Liver (tissue), 8 donors: ENCODE measurements at regions not wholly inside any gene's neighbourhood (a gene's known extent, or its start where the extent isn't known, plus 50 kb on each side); places are given as distances from the start of the nearest gene placed in this dataset.

Source experiments
- DNase-seq: peaks from one replicate; pipeline ENCODE4 v3.0.0-alpha.2; 2017; ENCODE audit warnings: low spot score
- H3K27ac ChIP-seq, 2 donors: one replicate each; pipeline ENCODE4 v1.7.0; 2013; ENCODE audit warnings: inconsistent platforms in 2 of 2, low read length in 2 of 2, control low read depth in 1 of 2, low read depth in 1 of 2, mild to moderate bottlenecking in 1 of 2
- H3K27me3 ChIP-seq, 4 donors: one replicate each; pipeline versions ENCODE4 v1.6.1 to v1.7.0; 2013; ENCODE audit warnings: low read length in 3 of 4, inconsistent platforms in 1 of 4, mild to moderate bottlenecking in 1 of 4, moderate library complexity in 1 of 4; ENCODE audit not compliant: control insufficient read depth in 4 of 4, insufficient read depth in 4 of 4
- H3K36me3 ChIP-seq, 4 donors: one replicate each; pipeline versions ENCODE4 v1.6.1 to v1.7.0; 2013; ENCODE audit warnings: low read length in 3 of 4, mild to moderate bottlenecking in 3 of 4, low read depth in 1 of 4, moderate library complexity in 1 of 4; ENCODE audit not compliant: control insufficient read depth in 4 of 4, insufficient read depth in 3 of 4
- H3K4me1 ChIP-seq, 4 donors: one replicate each; pipeline versions ENCODE4 v1.6.1 to v1.7.0; 2013; ENCODE audit warnings: low read length in 3 of 4, mild to moderate bottlenecking in 3 of 4, moderate library complexity in 1 of 4; ENCODE audit not compliant: control insufficient read depth in 4 of 4, insufficient read depth in 4 of 4
- H3K4me3 ChIP-seq, 3 donors: one replicate each; pipeline versions ENCODE4 v1.6.1 to v1.7.0; 2013; ENCODE audit warnings: low read length in 3 of 3, control low read depth in 1 of 3, low read depth in 1 of 3, mild to moderate bottlenecking in 1 of 3
- H3K9ac ChIP-seq, 2 donors: one replicate each; pipeline ENCODE4 v1.7.0; 2013; ENCODE audit warnings: low read length in 2 of 2, mild to moderate bottlenecking in 2 of 2, moderate library complexity in 2 of 2, control low read depth in 1 of 2, low read depth in 1 of 2
- H3K9me3 ChIP-seq, 4 donors: one replicate each; pipeline versions ENCODE4 v1.6.1 to v1.7.0; 2013; ENCODE audit warnings: low read length in 3 of 4; ENCODE audit not compliant: control insufficient read depth in 4 of 4
- FOXA2 ChIP-seq: IDR thresholded peaks from 2 replicates; pipeline ENCODE4 v1.6.1; 2016; ENCODE audit warnings: antibody characterized with exemption
- GABPA ChIP-seq, 2 donors: IDR thresholded peaks in 1 of 2; conservative IDR thresholded peaks in 1 of 2; 2 replicates each; pipeline ENCODE4 v1.6.1; 2016; ENCODE audit warnings: antibody characterized with exemption in 2 of 2, mild to moderate bottlenecking in 1 of 2, moderate library complexity in 1 of 2
- HNF4G ChIP-seq: IDR thresholded peaks from 2 replicates; pipeline ENCODE4 v1.6.1; 2016; ENCODE audit warnings: antibody characterized with exemption
- JUND ChIP-seq, 2 donors: IDR thresholded peaks; 2 replicates each; pipeline ENCODE4 v1.6.1; 2016; ENCODE audit warnings: antibody characterized with exemption in 2 of 2
- NR2F2 ChIP-seq: IDR thresholded peaks from 2 replicates; pipeline ENCODE4 v1.6.1; 2016; ENCODE audit warnings: antibody characterized with exemption
- RAD21 ChIP-seq, 2 donors: IDR thresholded peaks; 2 replicates each; pipeline ENCODE4 v1.6.1; 2016; ENCODE audit warnings: antibody characterized with exemption in 2 of 2, mild to moderate bottlenecking in 2 of 2
- RXRA ChIP-seq, 2 donors: IDR thresholded peaks; 2 replicates each; pipeline ENCODE4 v1.6.1; 2017 to 2018; ENCODE audit warnings: antibody characterized with exemption in 2 of 2, mild to moderate bottlenecking in 1 of 2
- SP1 ChIP-seq: IDR thresholded peaks from 2 replicates; pipeline ENCODE4 v1.6.1; 2018; ENCODE audit warnings: antibody characterized with exemption, mild to moderate bottlenecking
- TAF1 ChIP-seq: conservative IDR thresholded peaks from 2 replicates; pipeline ENCODE4 v1.6.1; 2016; ENCODE audit warnings: antibody characterized with exemption, mild to moderate bottlenecking
- YY1 ChIP-seq: IDR thresholded peaks from 2 replicates; pipeline ENCODE4 v1.6.1; 2016; ENCODE audit warnings: antibody characterized with exemption, mild to moderate bottlenecking
- WGBS: extraction: QIAGEN DNeasy Blood & Tissue Kit; methylation state at CpG from one replicate; pipeline ENCODE4 v1.1.7; 2013; 5-methylcytosine and 5-hydroxymethylcytosine counted together
- TF ChIP-seq, protein P1 (sequence below): IDR thresholded peaks from 2 replicates; pipeline ENCODE4 v1.6.1; 2016; ENCODE audit warnings: antibody characterized with exemption
- TF ChIP-seq, protein P2 (sequence below): fragments of 150-350 bp; IDR thresholded peaks from 2 replicates; pipeline ENCODE4 v1.5.1; 2017; ENCODE audit warnings: improper control_type of control experiment, low read depth, low read length; ENCODE audit not compliant: missing input control
- TF ChIP-seq, protein P3 (sequence below): IDR thresholded peaks from 2 replicates; pipeline ENCODE4 v1.6.1; 2016; ENCODE audit warnings: antibody characterized with exemption
- TF ChIP-seq, protein P4 (sequence below): IDR thresholded peaks from 2 replicates; pipeline ENCODE4 v1.6.1; 2016; ENCODE audit warnings: antibody characterized with exemption
- donor health status: healthy.
- donor health status: healthy.
- donor health status: healthy.
- donor health status: healthy.
- donor health status: healthy.

DNA sequence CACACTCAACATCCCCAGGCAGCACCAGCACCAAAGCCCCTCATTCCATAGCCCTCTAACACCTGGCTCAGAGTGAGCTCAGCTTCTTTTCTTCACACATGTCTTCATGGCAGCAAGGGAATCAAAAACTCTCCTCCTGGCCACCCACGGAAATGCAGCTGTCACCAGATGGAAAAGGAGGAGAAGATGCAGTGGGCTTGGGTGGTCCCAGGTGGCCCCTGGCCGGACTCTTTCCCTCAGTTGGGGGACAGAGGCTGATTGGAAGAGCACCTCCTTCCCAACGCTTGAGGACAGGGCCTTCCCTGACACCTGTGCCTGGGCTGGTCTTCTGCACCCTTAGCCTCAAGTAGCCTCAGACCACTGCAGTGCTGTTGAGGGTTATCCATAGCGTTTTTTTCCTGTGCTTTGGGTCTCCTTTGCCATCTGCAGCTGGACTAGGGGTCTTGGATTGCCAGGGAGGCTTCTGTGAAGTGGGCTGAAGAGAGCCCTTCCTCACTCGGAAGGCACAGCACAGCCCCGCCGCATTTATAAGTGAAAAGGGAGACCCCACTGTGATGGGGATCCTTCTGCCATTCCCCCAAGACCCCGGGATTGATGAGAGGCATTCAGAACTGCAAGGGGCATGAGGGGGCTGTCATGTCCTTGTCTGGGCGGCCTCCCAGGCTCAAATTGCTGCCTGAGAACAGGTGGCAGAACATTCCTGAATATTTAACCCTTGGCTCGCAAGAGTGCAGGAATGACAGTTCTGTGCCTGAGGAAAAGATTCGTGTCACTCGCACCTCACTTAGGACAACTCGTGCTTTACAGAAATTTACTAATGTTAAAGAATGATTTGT lies 200.0 kb downstream of the AUH start:
- H3K4me3 ChIP-seq: no peak overlapping the region
- H3K27ac ChIP-seq: no peak overlapping the region
- H3K36me3 ChIP-seq: no peaks in the 10 kb centered on the region
- no peak overlapping the region for H3K9ac ChIP-seq
- H3K4me1 ChIP-seq: peaks cover 0 to 5% (median 0%) of the 10 kb centered on the region in 4 donors
- no peak for DNase-seq
- TF ChIP-seq RXRA (IDR thresholded peaks at IDR 0.05) (no peak), NR2F2 (no peak), YY1 (no peak), SP1 (no peak), JUND (IDR thresholded peaks at IDR 0.05) (no peak), GABPA (IDR thresholded peaks at IDR 0.05 in 1 of 2, conservative IDR thresholded peaks at IDR 0.05 in 1 of 2) (no peak), RAD21 (IDR thresholded peaks at IDR 0.05) (no peak)
- TF ChIP-seq, protein P1, sequence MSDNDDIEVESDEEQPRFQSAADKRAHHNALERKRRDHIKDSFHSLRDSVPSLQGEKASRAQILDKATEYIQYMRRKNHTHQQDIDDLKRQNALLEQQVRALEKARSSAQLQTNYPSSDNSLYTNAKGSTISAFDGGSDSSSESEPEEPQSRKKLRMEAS: no peak
- TF ChIP-seq, protein P2, sequence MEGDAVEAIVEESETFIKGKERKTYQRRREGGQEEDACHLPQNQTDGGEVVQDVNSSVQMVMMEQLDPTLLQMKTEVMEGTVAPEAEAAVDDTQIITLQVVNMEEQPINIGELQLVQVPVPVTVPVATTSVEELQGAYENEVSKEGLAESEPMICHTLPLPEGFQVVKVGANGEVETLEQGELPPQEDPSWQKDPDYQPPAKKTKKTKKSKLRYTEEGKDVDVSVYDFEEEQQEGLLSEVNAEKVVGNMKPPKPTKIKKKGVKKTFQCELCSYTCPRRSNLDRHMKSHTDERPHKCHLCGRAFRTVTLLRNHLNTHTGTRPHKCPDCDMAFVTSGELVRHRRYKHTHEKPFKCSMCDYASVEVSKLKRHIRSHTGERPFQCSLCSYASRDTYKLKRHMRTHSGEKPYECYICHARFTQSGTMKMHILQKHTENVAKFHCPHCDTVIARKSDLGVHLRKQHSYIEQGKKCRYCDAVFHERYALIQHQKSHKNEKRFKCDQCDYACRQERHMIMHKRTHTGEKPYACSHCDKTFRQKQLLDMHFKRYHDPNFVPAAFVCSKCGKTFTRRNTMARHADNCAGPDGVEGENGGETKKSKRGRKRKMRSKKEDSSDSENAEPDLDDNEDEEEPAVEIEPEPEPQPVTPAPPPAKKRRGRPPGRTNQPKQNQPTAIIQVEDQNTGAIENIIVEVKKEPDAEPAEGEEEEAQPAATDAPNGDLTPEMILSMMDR: no peak
- TF ChIP-seq, protein P3, sequence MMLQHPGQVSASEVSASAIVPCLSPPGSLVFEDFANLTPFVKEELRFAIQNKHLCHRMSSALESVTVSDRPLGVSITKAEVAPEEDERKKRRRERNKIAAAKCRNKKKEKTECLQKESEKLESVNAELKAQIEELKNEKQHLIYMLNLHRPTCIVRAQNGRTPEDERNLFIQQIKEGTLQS: no peak
- H3K27me3 ChIP-seq: no peaks in the 10 kb centered on the region
- WGBS: 90% methylated on average over 13 of the region's 13 CpGs
- H3K9me3 ChIP-seq: no peaks in the 10 kb centered on the region

DNA sequence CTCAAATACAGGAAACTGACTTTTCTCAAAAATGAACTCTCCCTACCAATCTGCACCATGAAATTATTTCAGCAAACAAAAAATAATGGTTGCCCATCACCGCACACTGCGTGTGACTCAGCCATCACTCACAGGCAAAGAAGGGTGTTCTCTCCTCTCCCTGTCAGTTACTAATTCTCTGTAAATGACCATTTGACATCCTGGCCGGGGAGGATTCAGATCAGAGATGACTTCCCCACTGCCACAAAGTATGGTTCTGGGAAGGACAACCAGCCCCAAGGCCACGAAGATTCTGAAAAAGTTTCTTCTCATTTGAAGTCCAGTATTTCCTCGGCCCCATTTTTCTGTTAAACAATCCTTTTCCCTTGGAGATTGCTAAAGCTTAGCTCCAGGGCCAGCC lies 199.4 kb downstream of the AUH start:
- no peak overlapping the region for H3K27ac ChIP-seq
- TF ChIP-seq GABPA (IDR thresholded peaks at IDR 0.05 in 1 of 2, conservative IDR thresholded peaks at IDR 0.05 in 1 of 2) (no peak), TAF1 (no peak), HNF4G (no peak), FOXA2 (no peak)
- TF ChIP-seq, protein P1: no peak
- TF ChIP-seq, protein P4, sequence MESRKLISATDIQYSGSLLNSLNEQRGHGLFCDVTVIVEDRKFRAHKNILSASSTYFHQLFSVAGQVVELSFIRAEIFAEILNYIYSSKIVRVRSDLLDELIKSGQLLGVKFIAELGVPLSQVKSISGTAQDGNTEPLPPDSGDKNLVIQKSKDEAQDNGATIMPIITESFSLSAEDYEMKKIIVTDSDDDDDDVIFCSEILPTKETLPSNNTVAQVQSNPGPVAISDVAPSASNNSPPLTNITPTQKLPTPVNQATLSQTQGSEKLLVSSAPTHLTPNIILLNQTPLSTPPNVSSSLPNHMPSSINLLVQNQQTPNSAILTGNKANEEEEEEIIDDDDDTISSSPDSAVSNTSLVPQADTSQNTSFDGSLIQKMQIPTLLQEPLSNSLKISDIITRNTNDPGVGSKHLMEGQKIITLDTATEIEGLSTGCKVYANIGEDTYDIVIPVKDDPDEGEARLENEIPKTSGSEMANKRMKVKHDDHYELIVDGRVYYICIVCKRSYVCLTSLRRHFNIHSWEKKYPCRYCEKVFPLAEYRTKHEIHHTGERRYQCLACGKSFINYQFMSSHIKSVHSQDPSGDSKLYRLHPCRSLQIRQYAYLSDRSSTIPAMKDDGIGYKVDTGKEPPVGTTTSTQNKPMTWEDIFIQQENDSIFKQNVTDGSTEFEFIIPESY: no peak
- TF ChIP-seq, protein P2: no peak
- TF ChIP-seq, protein P3: no peak
- no peaks in the 10 kb centered on the region for H3K27me3 ChIP-seq
- H3K9me3 ChIP-seq: no peaks in the 10 kb centered on the region
- WGBS: 80% methylated on average over 5 of the region's 5 CpGs
- H3K36me3 ChIP-seq: no peaks in the 10 kb centered on the region
- no peak overlapping the region for H3K4me3 ChIP-seq
- H3K4me1 ChIP-seq: peaks cover 0 to 5% (median 0%) of the 10 kb centered on the region in 4 donors
- H3K9ac ChIP-seq: no peak overlapping the region
- no peak for DNase-seq
